Cardiac muscle cell (in vitro differentiated cells and primary cell): ENCODE measurements at regions not wholly inside any gene's neighbourhood (a gene's known extent, or its start where the extent isn't known, plus 50 kb on each side); places are given as distances from the start of the nearest gene placed in this dataset.

Source experiments
- DNase-seq, 2 donors: peaks; one replicate each; pipeline versions ENCODE4 v3.0.0 to v3.0.0-alpha.2; 2010 to 2017; ENCODE audit warnings: low read depth in 1 of 2, low spot score in 1 of 2
- H3K27ac ChIP-seq: fragments of 200-600 bp; sonication (generic); 2 replicates; pipeline ENCODE4 v1.5.1; 2016
- H3K27me3 ChIP-seq: fragments of 200-600 bp; sonication (generic); 2 replicates; pipeline ENCODE4 v1.6.0; 2016; ENCODE audit warnings: control low read depth
- H3K36me3 ChIP-seq: fragments of 200-600 bp; sonication (generic); 2 replicates; pipeline ENCODE4 v1.5.1; 2016; ENCODE audit warnings: control low read depth
- H3K4me1 ChIP-seq: fragments of 200-600 bp; sonication (generic); 2 replicates; pipeline ENCODE4 v1.8.1; 2017; ENCODE audit warnings: low read depth, mild to moderate bottlenecking, mixed run types
- H3K4me3 ChIP-seq: fragments of 200-600 bp; sonication (generic); 2 replicates; pipeline ENCODE4 v1.5.1; 2016; ENCODE audit warnings: mild to moderate bottlenecking
- H3K9me3 ChIP-seq: fragments of 200-600 bp; sonication (generic); 2 replicates; pipeline ENCODE4 v1.5.1; 2017; ENCODE audit warnings: low read depth, mild to moderate bottlenecking, control low read depth
- CTCF ChIP-seq: IDR thresholded peaks from 2 replicates; pipeline ENCODE4 v1.5.1; 2012; ENCODE audit warnings: low read depth, mild to moderate bottlenecking, low read length

- Histone ChIP-seq H3K4me3 (no peak overlapping the region), H3K4me1 (no peaks in the 10 kb centered on the region), H3K27ac (no peak overlapping the region), H3K9me3 (no peaks in the 10 kb centered on the region), H3K36me3 (no peaks in the 10 kb centered on the region), H3K27me3 (no peaks in the 10 kb centered on the region)
- DNase-seq, result no peak
- no peak for TF ChIP-seq CTCF
These were observed 662.0 kb upstream of the FRG1 start for GRCh38 chr4:189278597-189279165.

- Histone ChIP-seq H3K4me1 (no peaks in the 10 kb centered on the region), H3K9me3 (no peaks in the 10 kb centered on the region), H3K27ac (no peak overlapping the region), H3K27me3 (no peaks in the 10 kb centered on the region), H3K4me3 (no peak overlapping the region), H3K36me3 (no peaks in the 10 kb centered on the region)
- DNase-seq, result no peak
- TF ChIP-seq CTCF, result no peak
These were observed 661.5 kb upstream of the FRG1 start for GRCh38 chr4:189279188-189279587.

- Histone ChIP-seq H3K4me1 (no peaks in the 10 kb centered on the region), H3K4me3 (no peak overlapping the region), H3K27me3 (no peaks in the 10 kb centered on the region), H3K36me3 (no peaks in the 10 kb centered on the region), H3K27ac (no peak overlapping the region), H3K9me3 (no peaks in the 10 kb centered on the region)
- DNase-seq, result no peak
- no peak for TF ChIP-seq CTCF
These were observed 655.3 kb upstream of the FRG1 start for GRCh38 chr4:189285377-189285776.

- Histone ChIP-seq H3K27me3 (no peaks in the 10 kb centered on the region), H3K9me3 (no peaks in the 10 kb centered on the region), H3K27ac (no peak overlapping the region), H3K4me3 (no peak overlapping the region), H3K36me3 (no peaks in the 10 kb centered on the region), H3K4me1 (no peaks in the 10 kb centered on the region)
- no peak for DNase-seq
- TF ChIP-seq CTCF, result no peak
These were observed 648.7 kb upstream of the FRG1 start for GRCh38 chr4:189291939-189292338.

GRCh38 chr4:189293459-189293858, 647.2 kb upstream of the FRG1 start:
- TF ChIP-seq CTCF, result no peak
- Histone ChIP-seq H3K9me3 (no peaks in the 10 kb centered on the region), H3K4me3 (no peak overlapping the region), H3K4me1 (no peaks in the 10 kb centered on the region), H3K36me3 (no peaks in the 10 kb centered on the region), H3K27ac (no peak overlapping the region), H3K27me3 (no peaks in the 10 kb centered on the region)
- no peak for DNase-seq

- DNase-seq, result no peak
- Histone ChIP-seq H3K4me1 (no peaks in the 10 kb centered on the region), H3K27ac (no peak overlapping the region), H3K9me3 (no peaks in the 10 kb centered on the region), H3K36me3 (no peaks in the 10 kb centered on the region), H3K27me3 (no peaks in the 10 kb centered on the region), H3K4me3 (no peak overlapping the region)
- TF ChIP-seq CTCF, result no peak
These were observed 646.1 kb upstream of the FRG1 start for GRCh38 chr4:189294574-189294973.
